Right ventricle myocardium superior (tissue), 1 donor: ENCODE measurements at regions not wholly inside any gene's neighbourhood (a gene's known extent, or its start where the extent isn't known, plus 50 kb on each side); places are given as distances from the start of the nearest gene placed in this dataset.
"Not testable (repeated sequence)": the region's sequence is repeated elsewhere in the genome, so short reads cannot be mapped to it uniquely, and the experiment has no call there.

ENCODE experiments used
- ATAC-seq: fragments of 200-7000 bp; cut with Tn5 transposase; one replicate; pipeline ENCODE4 v1.9.1; 2020; ENCODE audit warnings: mild to moderate bottlenecking; ENCODE audit not compliant: poor library complexity
- DNase-seq: peaks from one replicate; pipeline ENCODE4 v3.0.0-alpha.2; 2020
- intact Hi-C: fragments of 100-400 bp; cut with DNase I; formaldehyde crosslinking; loops from one replicate; pipeline ENCODE4 v1.11.2; 2022
- donor health status: DM: no; HTN: yes; CAD: no; lungs with severe emphysema.

DNA sequence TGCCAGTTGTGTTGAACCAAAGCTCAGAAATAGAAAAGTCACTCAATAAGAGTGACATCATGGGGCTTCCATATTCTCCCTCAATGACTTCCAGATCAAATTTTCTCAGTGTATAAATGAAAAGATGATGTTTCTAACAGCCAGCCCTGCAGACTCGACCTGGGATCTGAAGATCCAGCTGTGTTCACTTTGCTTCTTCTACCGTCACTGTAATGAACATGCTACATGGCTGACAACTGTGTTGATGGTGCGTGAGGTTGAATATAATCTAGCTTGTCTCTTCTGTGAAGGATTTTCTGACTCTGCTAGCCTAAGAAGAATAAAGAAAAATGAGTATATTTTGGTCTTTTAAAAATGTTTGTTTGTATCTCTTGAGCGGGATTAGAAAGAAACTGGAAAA, 577.8 kb downstream of the ETNK1 start:
- no peak for DNase-seq
- ATAC-seq, result no peak
- intact Hi-C loops, result no loop called here

DNA sequence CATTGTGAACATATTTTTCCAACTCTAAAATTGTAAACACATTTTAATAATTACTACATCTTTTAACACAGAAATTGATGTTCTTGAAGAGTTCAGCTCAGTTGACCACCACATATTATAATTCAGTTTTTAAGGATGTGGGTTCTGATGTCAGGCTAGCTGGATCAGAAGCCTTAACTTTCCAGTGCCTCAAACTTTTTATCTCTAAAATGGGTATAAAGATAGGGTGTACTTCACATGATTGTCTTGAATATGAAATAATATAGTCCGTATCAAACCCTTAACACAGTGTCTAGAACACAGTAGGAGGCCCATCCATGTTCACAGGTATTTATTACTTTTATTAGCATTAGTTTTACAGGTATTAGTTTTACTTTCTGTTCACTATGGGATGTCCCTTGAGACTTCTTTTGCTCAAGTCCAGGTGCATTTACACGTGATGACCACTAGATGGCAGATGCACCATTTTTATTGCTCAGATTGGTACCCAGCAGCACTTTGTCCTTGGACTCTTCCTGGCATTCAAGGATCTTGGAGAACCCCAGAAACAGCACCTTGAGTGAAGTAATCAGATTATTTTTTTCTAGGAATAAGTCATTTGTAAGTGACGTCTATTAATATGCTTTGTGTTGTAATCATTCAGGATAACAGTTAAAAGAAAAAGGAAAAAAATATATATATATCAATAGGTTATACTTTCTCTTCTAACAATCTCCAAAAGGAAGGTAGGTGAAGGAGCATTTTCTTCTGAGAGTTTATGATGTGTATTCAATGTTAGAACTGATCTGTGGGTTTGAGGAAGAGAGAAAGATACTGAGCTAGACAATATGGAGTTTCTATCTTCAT, 580.2 kb downstream of the ETNK1 start:
- ATAC-seq, result peak; percentile 81
- intact Hi-C loops, result no loop called here
- DNase-seq, result no peak

DNA sequence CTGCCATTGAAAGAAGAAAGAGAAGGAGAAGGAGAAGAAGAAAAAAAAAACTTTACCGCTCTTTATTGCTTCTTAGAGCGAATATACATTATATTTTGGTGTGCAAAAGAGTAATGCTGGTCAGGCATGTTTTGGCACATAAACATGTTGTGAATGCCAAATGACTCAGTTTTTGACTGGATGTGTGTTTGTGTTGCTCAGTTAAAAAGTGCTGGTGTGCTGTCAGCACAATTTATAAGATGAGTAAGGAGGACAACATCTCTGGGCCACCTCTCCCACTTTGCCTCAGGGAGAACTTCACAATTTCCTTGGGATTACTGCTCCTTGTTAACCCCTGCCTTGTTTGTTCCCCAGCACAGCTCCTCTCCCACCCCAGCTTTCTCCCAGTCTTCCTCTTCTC, 584.8 kb downstream of the ETNK1 start:
- DNase-seq (no peak), ATAC-seq (no peak)
- intact Hi-C loops, result no loop called here

DNA sequence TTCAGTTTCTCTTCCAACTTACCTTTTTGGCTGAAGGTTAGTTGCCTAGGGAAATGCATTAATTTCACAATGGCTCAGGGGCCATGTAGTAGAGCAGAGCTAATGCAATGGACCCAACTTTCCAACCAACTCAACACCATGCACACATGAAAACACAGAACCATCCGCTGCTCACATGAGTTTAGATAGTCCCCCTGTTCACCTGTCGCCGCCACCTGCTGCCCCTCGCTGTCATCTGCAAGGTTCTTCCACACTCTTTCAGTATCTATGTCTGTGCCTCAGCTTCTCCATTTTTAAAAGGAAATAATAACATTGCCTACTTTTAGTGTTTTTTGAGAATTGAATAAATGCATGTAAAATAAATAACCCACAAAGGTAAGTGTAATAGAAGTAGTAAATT, 585.6 kb downstream of the ETNK1 start:
- DNase-seq (no peak), ATAC-seq (no peak)
- intact Hi-C loops, result no loop called here

DNA sequence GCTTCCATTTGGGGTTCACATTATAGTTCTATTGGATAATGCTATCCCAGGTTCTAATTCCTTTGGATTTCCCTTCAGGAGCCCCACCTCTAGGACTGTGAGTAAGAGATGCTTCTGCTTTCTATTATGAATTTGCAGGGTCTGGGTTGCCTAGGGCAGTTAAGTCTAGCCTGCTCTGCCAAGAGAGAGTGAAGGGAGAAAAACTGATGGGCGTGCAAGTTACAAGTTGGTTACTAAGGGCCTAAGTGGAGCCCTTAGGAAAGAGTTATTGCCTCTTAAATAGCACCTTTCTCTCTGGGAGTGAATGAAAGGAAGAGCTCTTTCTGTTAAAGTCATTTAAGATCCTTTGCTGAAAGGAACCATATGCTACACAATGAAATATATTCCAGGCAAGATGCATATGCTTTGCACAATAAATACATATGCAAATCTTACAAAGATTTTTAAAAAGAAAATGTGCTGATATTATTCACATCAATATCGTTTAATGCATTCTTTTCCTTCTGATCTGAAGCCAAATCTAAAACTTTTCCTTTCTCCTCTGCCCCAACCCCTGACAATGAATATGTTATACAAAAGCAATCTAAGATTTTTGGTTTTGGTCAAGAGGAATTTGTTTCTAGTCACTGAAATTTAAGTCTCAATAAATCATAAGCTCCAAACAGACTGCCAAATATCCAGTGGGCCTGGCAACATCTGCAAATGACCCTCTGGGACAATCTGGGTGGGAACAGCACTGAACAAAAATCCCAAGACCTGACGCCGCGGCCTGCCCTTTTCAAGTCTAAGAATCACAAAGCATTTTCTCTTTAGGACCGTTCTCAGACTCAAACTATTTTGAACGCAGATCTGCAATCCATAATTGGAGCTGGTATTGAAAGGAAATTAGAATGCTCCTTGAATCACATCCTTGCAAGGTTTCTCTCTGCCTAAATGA, 586.7 kb downstream of the ETNK1 start:
- DNase-seq (no peak), ATAC-seq (no peak)
- intact Hi-C loops, result no loop called here

GRCh38 chr12:23217158-23217557, 592.2 kb downstream of the ETNK1 start:
- no peak for ATAC-seq
- intact Hi-C loops, result no loop called here
- DNase-seq, result no peak

GRCh38 chr12:23217667-23218066, 592.7 kb downstream of the ETNK1 start:
- intact Hi-C loops, result no loop called here
- DNase-seq (no peak), ATAC-seq (no peak)

DNA sequence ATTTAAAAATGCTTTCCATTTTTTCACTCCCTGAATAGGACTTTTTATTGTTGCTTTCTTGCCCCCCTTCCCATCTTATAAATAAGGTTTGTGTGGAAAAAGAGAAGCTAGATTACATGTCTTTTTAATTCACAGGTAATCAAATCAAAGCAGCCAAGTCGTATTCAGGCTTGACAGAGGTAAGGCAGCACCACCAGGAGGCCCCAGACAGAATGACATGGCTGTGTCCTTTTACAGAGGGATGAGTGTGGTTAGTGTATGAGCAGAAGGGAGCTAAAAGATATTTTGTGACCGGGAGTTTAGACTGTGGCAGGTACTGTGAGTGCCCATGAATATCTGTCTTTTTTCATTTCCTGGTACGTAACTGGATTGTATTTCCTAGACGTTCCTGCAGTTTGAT, 596.1 kb downstream of the ETNK1 start:
- ATAC-seq, result no peak
- intact Hi-C loops, result no loop called here
- no peak for DNase-seq

GRCh38 chr12:23221926-23222325, 597.0 kb downstream of the ETNK1 start:
- intact Hi-C loops, result no loop called here
- no peak for ATAC-seq

DNA sequence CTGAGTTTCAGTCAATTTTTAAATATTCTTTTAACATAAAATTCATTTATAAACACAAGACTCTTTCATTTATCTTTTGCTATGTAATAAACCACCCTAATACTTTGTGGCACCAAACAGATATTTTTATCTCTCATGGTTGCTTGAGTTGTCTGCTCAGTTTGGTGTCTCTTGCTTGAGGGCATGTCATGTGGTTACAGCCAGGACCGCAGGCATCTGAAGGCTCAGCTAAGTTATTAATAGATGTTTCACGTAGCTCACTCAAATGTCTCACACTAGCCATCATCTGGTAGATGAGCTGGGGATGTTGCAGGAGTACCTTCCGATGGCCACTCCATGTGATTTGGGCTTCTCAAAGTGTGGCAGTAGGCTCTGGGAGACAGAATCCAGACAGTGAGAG, 597.8 kb downstream of the ETNK1 start:
- intact Hi-C loops, result no loop called here
- peak; percentile 77 for ATAC-seq
- DNase-seq, result no peak

More at GRCh38 chr12:23221926-23222325, 597.0 kb downstream of the ETNK1 start:
- DNase-seq, result no peak

GRCh38 chr12:23228101-23228500, 603.1 kb downstream of the ETNK1 start:
- ATAC-seq, result peak; percentile 66
- intact Hi-C loops, result no loop called here
- DNase-seq, result no peak

DNA sequence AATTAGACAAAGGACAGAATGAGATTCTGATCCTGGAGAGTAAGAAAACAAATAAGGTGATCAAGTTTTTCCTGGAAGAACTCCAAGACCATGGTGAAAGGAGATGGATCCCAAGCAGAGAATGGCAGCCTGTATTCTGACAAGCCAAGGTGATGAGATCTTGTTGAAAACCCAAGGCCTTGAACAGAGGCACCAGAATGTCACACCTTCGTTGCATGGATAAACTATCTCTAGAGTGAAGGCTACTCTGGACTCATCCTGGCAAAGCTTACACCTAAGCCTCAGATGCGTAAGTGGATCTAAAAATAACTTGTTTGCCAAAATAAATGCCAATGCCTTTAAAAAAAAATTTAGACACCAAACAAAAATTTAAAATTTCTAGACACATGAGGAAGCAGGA, 605.9 kb downstream of the ETNK1 start:
- intact Hi-C loops, result no loop called here

DNA sequence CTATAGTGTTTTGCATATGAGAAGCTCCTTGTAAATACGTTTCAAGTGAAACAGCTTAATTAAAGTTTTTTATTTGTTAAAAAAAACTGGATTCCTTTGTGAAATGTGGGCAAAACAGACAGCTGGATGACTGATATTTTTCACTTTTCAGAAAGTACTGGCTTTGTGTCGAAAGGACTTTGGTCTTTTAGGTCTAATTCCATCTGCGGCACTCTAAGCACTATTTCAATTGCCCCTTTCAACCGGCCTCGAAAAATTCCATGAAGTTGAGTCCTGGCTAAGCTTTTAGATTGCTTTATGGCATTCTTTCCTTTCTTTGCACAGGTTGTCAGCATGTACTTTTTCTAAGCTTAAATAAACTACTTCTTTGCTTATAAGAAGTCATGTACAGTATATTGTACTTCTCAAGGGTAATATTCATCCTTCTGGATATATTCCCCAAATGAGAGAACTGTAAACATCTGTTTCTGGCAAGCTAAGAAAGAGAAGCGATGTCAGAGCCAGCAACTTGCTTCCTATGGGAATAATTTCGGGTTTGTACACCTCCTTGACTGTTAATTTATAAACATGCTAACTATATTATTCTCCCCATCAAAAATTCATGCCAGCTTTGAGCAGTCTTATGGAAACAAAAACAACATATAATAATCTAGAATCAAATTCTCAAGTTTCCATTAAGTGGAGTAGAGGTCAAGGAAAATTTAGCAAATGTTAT, 611.3 kb downstream of the ETNK1 start:
- ATAC-seq, result no peak
- intact Hi-C loops, result no loop called here
- DNase-seq, result no peak

More for the DNA sequence above, 605.9 kb downstream of the ETNK1 start:
- ATAC-seq (peak; percentile 88), DNase-seq (no peak)

- no peak for DNase-seq
- intact Hi-C loops, result no loop called here
- ATAC-seq, result no peak
Observed at GRCh38 chr12:23236811-23237210, 611.8 kb downstream of the ETNK1 start.

DNA sequence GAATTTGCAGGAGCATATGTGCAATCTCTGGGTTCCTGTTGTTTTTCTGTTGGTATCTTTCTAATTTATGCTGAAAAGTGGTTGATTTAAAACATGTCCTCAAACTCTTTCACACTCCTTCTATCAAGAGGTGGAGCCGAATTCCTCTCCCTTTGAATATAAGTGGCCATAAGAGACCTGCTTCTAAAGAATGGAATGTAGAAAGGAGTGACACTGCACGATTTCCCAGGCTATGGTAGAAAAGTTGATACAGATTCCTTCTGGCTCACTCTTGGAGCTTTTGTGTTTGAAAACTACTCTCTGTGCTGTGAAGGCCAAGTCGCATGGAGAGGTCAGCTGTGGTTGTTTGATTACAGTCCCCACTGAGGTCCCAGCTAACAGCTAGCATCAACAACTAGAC, 613.2 kb downstream of the ETNK1 start:
- ATAC-seq, result no peak
- no peak for DNase-seq
- intact Hi-C loops, result no loop called here

- no peak for DNase-seq
- no peak for ATAC-seq
- intact Hi-C loops, result no loop called here
Observed at GRCh38 chr12:23238957-23239356, 614.0 kb downstream of the ETNK1 start.

GRCh38 chr12:23245186-23245585, 620.2 kb downstream of the ETNK1 start:
- ATAC-seq (no peak), DNase-seq (no peak)
- intact Hi-C loops, result no loop called here

- intact Hi-C loops, result no loop called here
- DNase-seq, result no peak
- ATAC-seq, result no peak
Observed at GRCh38 chr12:23253191-23253590, 628.2 kb downstream of the ETNK1 start.

DNA sequence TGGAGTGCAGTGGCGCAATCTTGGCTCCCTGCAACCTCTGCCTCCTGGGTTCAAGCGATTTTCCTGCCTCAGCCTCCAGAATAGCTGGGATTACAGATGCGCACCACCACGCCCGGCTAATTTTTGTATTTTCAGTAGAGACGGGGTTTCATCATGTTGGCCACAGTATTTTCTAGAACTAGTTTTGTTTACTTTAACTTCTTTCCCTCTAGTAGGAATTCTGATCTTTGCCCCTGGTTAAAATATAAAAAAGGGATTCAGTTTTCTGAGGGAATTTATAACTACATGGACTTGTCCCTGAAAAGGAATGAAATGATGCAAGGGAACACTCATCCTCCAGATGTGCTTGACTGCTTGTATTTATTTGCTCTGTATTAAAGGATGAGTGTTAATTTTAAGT, 628.9 kb downstream of the ETNK1 start:
- intact Hi-C loops, ATAC-seq, DNase-seq: not testable (repeated sequence)
